IMR-90 (cell line): ENCODE measurements at regions not wholly inside any gene's neighbourhood (a gene's known extent, or its start where the extent isn't known, plus 50 kb on each side); places are given as distances from the start of the nearest gene placed in this dataset.

Experiments used
- ATAC-seq: fragments of 200-7000 bp; cut with Tn5 transposase; 2 replicates; pipeline ENCODE4 v1.9.1; 2020; ENCODE audit warnings: low read depth, mild to moderate bottlenecking, moderate library complexity
- BruUV-seq: library from RNA; stranded (reverse); fragments of 400-500 nt; replicated peaks from 2 replicates; lab custom pipeline; 2021; lab: Mats Ljungman, UMichigan
- CTCF ChIA-PET: fragments of 300-600 bp; formaldehyde crosslinking; extraction: SDS; loops from one replicate; lab custom pipeline; 2021; ENCODE audit warnings: antibody characterized with exemption; lab: Yijun Ruan, JAX
- POLR2A ChIA-PET: fragments of 300-600 bp; sonication (Branson Sonifier 250); formaldehyde crosslinking; loops from one replicate; lab custom pipeline; 2022; ENCODE audit warnings: antibody characterized with exemption; ENCODE audit not compliant: unreplicated experiment; lab: Charles Lee
- DNase-seq: peaks from one replicate; pipeline ENCODE4 v3.0.0; 2013
- H2AFZ ChIP-seq: replicated peaks from 2 replicates; pipeline ENCODE3; 2013; ENCODE audit warnings: low read length, mild to moderate bottlenecking; ENCODE audit not compliant: poor library complexity
- H2AK5ac ChIP-seq: 2 replicates; pipeline ENCODE4 v1.6.1; 2013; ENCODE audit warnings: low read depth, low read length, inconsistent platforms
- H2AK9ac ChIP-seq: replicated peaks from 2 replicates; pipeline ENCODE3; 2013; ENCODE audit warnings: mild to moderate bottlenecking, low read depth, low read length, moderate library complexity; ENCODE audit not compliant: poor library complexity
- H2BK120ac ChIP-seq: 2 replicates; pipeline ENCODE4 v1.6.1; 2013; ENCODE audit warnings: low read depth, low read length, inconsistent platforms
- H2BK15ac ChIP-seq: 3 replicates; pipeline ENCODE4 v1.6.1; 2013; ENCODE audit warnings: low read depth, low read length, inconsistent platforms
- H2BK20ac ChIP-seq: 2 replicates; pipeline ENCODE4 v1.6.1; 2013; ENCODE audit warnings: low read depth, mild to moderate bottlenecking, inconsistent platforms, low read length, moderate library complexity
- H2BK5ac ChIP-seq: 2 replicates; pipeline ENCODE4 v1.6.1; 2013; ENCODE audit warnings: mild to moderate bottlenecking, low read depth, low read length, inconsistent platforms; ENCODE audit not compliant: poor library complexity, severe bottlenecking
- H3K14ac ChIP-seq: replicated peaks from 2 replicates; pipeline ENCODE4 v1.6.1; 2013; ENCODE audit warnings: low read depth, low read length, inconsistent platforms
- H3K18ac ChIP-seq: 2 replicates; pipeline ENCODE4 v1.6.1; 2013; ENCODE audit warnings: low read depth, low read length, control low read depth
- H3K23ac ChIP-seq: 2 replicates; pipeline ENCODE4 v1.6.1; 2013; ENCODE audit warnings: low read depth, low read length, inconsistent platforms
- H3K27ac ChIP-seq: 2 replicates; pipeline ENCODE4 v1.5.1; 2013; ENCODE audit warnings: mild to moderate bottlenecking, control low read depth, low read length; ENCODE audit not compliant: insufficient read depth
- H3K27me3 ChIP-seq: 2 replicates; pipeline ENCODE4 v1.6.1; 2013; ENCODE audit warnings: low read length; ENCODE audit not compliant: control insufficient read depth, insufficient read depth
- H3K36me3 ChIP-seq: 2 replicates; pipeline ENCODE4 v1.6.1; 2013; ENCODE audit warnings: low read length, mixed read lengths; ENCODE audit not compliant: control insufficient read depth, insufficient read depth
- H3K4ac ChIP-seq: 2 replicates; pipeline ENCODE4 v1.6.1; 2013; ENCODE audit warnings: low read depth, low read length, inconsistent platforms
- H3K4me1 ChIP-seq: 2 replicates; pipeline ENCODE4 v1.6.1; 2013; ENCODE audit warnings: low read length, mixed read lengths; ENCODE audit not compliant: control insufficient read depth, insufficient read depth
- H3K4me2 ChIP-seq: 2 replicates; pipeline ENCODE4 v1.6.1; 2013; ENCODE audit warnings: low read depth, mild to moderate bottlenecking, control low read depth, low read length, moderate library complexity
- H3K4me3 ChIP-seq: 2 replicates; pipeline ENCODE4 v1.5.1; 2013; ENCODE audit warnings: low read depth, mild to moderate bottlenecking, control low read depth, low read length, moderate library complexity; ENCODE audit not compliant: insufficient read depth
- H3K56ac ChIP-seq: 2 replicates; pipeline ENCODE4 v1.6.1; 2013; ENCODE audit warnings: low read length, inconsistent platforms; ENCODE audit not compliant: insufficient read depth; ENCODE audit errors: extremely low read depth
- H3K79me1 ChIP-seq, 2 experiments: 2 replicates each; pipeline ENCODE4 v1.6.1; 2013; ENCODE audit warnings: low read length in 2 of 2, inconsistent platforms in 1 of 2, low read depth in 1 of 2
- H3K9ac ChIP-seq: 2 replicates; pipeline ENCODE4 v1.6.1; 2013; ENCODE audit warnings: low read depth, low read length, control low read depth
- H3K9me1 ChIP-seq: 2 replicates; pipeline ENCODE4 v1.6.1; 2013; ENCODE audit warnings: low read length, inconsistent platforms; ENCODE audit not compliant: insufficient read depth
- H3K9me3 ChIP-seq: 2 replicates; pipeline ENCODE4 v1.6.1; 2013; ENCODE audit warnings: low read length; ENCODE audit not compliant: control insufficient read depth, insufficient read depth
- H4K20me1 ChIP-seq: 2 replicates; pipeline ENCODE4 v1.6.1; 2013; ENCODE audit warnings: low read length, inconsistent platforms; ENCODE audit not compliant: insufficient read depth
- H4K5ac ChIP-seq: 2 replicates; pipeline ENCODE4 v1.6.1; 2013; ENCODE audit warnings: mild to moderate bottlenecking, low read depth, low read length, control low read depth
- H4K8ac ChIP-seq, 2 experiments: 2 replicates each; pipeline ENCODE4 v1.6.1; 2013; ENCODE audit warnings: low read depth in 2 of 2, low read length in 2 of 2, control low read depth in 1 of 2, inconsistent platforms in 1 of 2
- H4K91ac ChIP-seq: 2 replicates; pipeline ENCODE4 v1.6.1; 2013; ENCODE audit warnings: low read depth, low read length, inconsistent platforms; ENCODE audit not compliant: insufficient read depth
- BHLHE40 ChIP-seq: fragments of 150-350 bp; IDR thresholded peaks from 2 replicates; pipeline ENCODE4 v1.6.1; 2016; ENCODE audit warnings: mild to moderate bottlenecking, low read depth, low read length
- CEBPB ChIP-seq: IDR thresholded peaks from 2 replicates; pipeline ENCODE4 v1.6.1; 2012; ENCODE audit warnings: low read depth, low read length, improper control_type of control experiment
- CHD1 ChIP-seq: IDR thresholded peaks from 2 replicates; pipeline ENCODE4 v1.6.1; 2012; ENCODE audit warnings: low read depth, low read length, improper control_type of control experiment
- CTCF ChIP-seq: conservative IDR thresholded peaks from 2 replicates; pipeline ENCODE4 v1.5.1; 2012; ENCODE audit warnings: mild to moderate bottlenecking, low read depth, low read length, improper control_type of control experiment
- MAFK ChIP-seq: IDR thresholded peaks from 2 replicates; pipeline ENCODE4 v1.6.1; 2012; ENCODE audit warnings: low read depth, low read length, improper control_type of control experiment
- NFE2L2 ChIP-seq: fragments of 150-350 bp; IDR thresholded peaks from 2 replicates; pipeline ENCODE4 v1.6.1; 2016; ENCODE audit warnings: low read depth, mild to moderate bottlenecking, low read length
- POLR2A ChIP-seq: IDR thresholded peaks from 2 replicates; pipeline ENCODE4 v1.6.1; 2012; ENCODE audit warnings: mild to moderate bottlenecking, low read depth, low read length
- RAD21 ChIP-seq: IDR thresholded peaks from 2 replicates; pipeline ENCODE4 v1.6.1; 2012; ENCODE audit warnings: low read length, improper control_type of control experiment
- RCOR1 ChIP-seq: IDR thresholded peaks from 2 replicates; pipeline ENCODE4 v1.6.1; 2012; ENCODE audit warnings: mild to moderate bottlenecking, low read length, improper control_type of control experiment; ENCODE audit not compliant: insufficient replicate concordance
- RFX5 ChIP-seq: IDR thresholded peaks from 2 replicates; pipeline ENCODE4 v1.8.0; 2012; ENCODE audit warnings: low read depth, mild to moderate bottlenecking, low read length, moderate library complexity
- WGBS, 2 experiments: methylation state at CpG; one replicate each; pipeline versions ENCODE4 v1.1.5 to v1.1.7; 2013; ENCODE audit warnings: missing lambda C conversion rate in 2 of 2; ENCODE audit not compliant: insufficient read length in 1 of 2; ENCODE audit errors: extremely low coverage in 2 of 2; 5-methylcytosine and 5-hydroxymethylcytosine counted together
- dilution Hi-C: fragments of 300-500 bp; cut with HindIII; formaldehyde crosslinking; loops from one replicate; pipeline ENCODE4 v1.14.3; 2018; ENCODE audit warnings: low sequenced_read_pairs; ENCODE audit not compliant: unreplicated experiment
- in situ Hi-C: fragments of 300-500 bp; cut with MboI; formaldehyde crosslinking; loops from 3 replicates; pipeline ENCODE4 v1.14.3; 2019; ENCODE audit warnings: low sequenced_read_pairs, inconsistent platforms, mixed read lengths
- intact Hi-C: fragments of 100-400 bp; cut with micrococcal nuclease; formaldehyde crosslinking; loops from 2 replicates; pipeline ENCODE4 v1.10.0; 2022
- TF ChIP-seq, protein P1 (sequence below): fragments of 150-350 bp; IDR thresholded peaks from 2 replicates; pipeline ENCODE4 v1.6.1; 2016; ENCODE audit warnings: low read depth, mild to moderate bottlenecking, low read length, moderate library complexity, borderline replicate concordance
- TF ChIP-seq, protein P2 (sequence below): fragments of 150-350 bp; IDR thresholded peaks from 2 replicates; pipeline ENCODE4 v1.6.1; 2017; ENCODE audit warnings: mild to moderate bottlenecking, antibody characterized with exemption, low read length, low read depth

- Histone ChIP-seq H3K9ac (no peak overlapping the region), H3K4me1 (no peaks in the 10 kb centered on the region), H2AK5ac (no peak overlapping the region), H4K8ac (0 out of 4 replicates have a peak overlapping the region, but pooled peaks of 1 of the 2 experiments have one; percentile 73), H4K91ac (no peak overlapping the region), H3K4me2 (no peak overlapping the region), H3K14ac (no peak overlapping the region), H3K79me1 (no peaks in the 10 kb centered on the region), H3K4me3 (no peak overlapping the region), H4K20me1 (no peaks in the 10 kb centered on the region), H3K9me3 (no peaks in the 10 kb centered on the region), H3K4ac (no peak overlapping the region), H3K27me3 (no peaks in the 10 kb centered on the region), H4K5ac (peak overlapping the region; percentile 66; the same call in 1 of the 2 replicates), H2BK20ac (no peak overlapping the region), H3K23ac (no peak overlapping the region), H2AK9ac (no peak overlapping the region), H3K18ac (no peak overlapping the region), H2BK5ac (no peak overlapping the region), H3K27ac (no peak overlapping the region), H2BK120ac (no peak overlapping the region), H3K36me3 (no peaks in the 10 kb centered on the region), H2BK15ac (no peak overlapping the region), H3K56ac (no peak overlapping the region), H3K9me1 (no peaks in the 10 kb centered on the region), H2AFZ (no peak overlapping the region)
- no peak for TF ChIP-seq CTCF
- TF ChIP-seq, protein P1, sequence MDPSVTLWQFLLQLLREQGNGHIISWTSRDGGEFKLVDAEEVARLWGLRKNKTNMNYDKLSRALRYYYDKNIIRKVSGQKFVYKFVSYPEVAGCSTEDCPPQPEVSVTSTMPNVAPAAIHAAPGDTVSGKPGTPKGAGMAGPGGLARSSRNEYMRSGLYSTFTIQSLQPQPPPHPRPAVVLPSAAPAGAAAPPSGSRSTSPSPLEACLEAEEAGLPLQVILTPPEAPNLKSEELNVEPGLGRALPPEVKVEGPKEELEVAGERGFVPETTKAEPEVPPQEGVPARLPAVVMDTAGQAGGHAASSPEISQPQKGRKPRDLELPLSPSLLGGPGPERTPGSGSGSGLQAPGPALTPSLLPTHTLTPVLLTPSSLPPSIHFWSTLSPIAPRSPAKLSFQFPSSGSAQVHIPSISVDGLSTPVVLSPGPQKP: no peak
- TF ChIP-seq CEBPB: no peak
- TF ChIP-seq RCOR1: no peak
- TF ChIP-seq, protein P2, sequence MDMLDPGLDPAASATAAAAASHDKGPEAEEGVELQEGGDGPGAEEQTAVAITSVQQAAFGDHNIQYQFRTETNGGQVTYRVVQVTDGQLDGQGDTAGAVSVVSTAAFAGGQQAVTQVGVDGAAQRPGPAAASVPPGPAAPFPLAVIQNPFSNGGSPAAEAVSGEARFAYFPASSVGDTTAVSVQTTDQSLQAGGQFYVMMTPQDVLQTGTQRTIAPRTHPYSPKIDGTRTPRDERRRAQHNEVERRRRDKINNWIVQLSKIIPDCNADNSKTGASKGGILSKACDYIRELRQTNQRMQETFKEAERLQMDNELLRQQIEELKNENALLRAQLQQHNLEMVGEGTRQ: no peak
- no peak for TF ChIP-seq BHLHE40
- TF ChIP-seq RAD21: no peak
- TF ChIP-seq CHD1: no peak
- no peak for TF ChIP-seq MAFK
- TF ChIP-seq POLR2A: no peak
- no peak for TF ChIP-seq RFX5
- TF ChIP-seq NFE2L2: no peak
- no CpG with 5 or more reads among the region's 2 CpGs for WGBS, 2 experiments
- DNase-seq (peak; percentile 1), ATAC-seq (no peak)
- ChIA-PET CTCF (no interaction called here), POLR2A (no interaction called here)
- dilution Hi-C loops (no loop called here), in situ Hi-C loops (no loop called here), intact Hi-C loops (no loop called here)
- BruUV-seq: no TSS peak
Measured at GRCh38 chr2:204354442-204354856, 190.8 kb upstream of the PARD3B start.
